GF-D8 (cell line): ENCODE measurements at regions not wholly inside any gene's neighbourhood (a gene's known extent, or its start where the extent isn't known, plus 50 kb on each side); places are given as distances from the start of the nearest gene placed in this dataset.
"Not testable (repeated sequence)": the region's sequence is repeated elsewhere in the genome, so short reads cannot be mapped to it uniquely, and the experiment has no call there.

Source experiments
- DNase-seq: peaks from one replicate; lab custom pipeline; 2025; lab: John Stamatoyannopoulos, UW

GRCh38 chr5:118468085-118468484 is 520.3 kb downstream of the DTWD2 start:
- no peak for DNase-seq

GRCh38 chr5:118467103-118467502 is 521.2 kb downstream of the DTWD2 start:
- no peak for DNase-seq

GRCh38 chr5:118466418-118466817 is 521.9 kb downstream of the DTWD2 start:
- no peak for DNase-seq

GRCh38 chr5:118462276-118462675 is 526.1 kb downstream of the DTWD2 start:
- DNase-seq: not testable (repeated sequence)

GRCh38 chr5:118461436-118461835 is 526.9 kb downstream of the DTWD2 start:
- no peak for DNase-seq

- no peak for DNase-seq
These were observed 528.9 kb downstream of the DTWD2 start for GRCh38 chr5:118459490-118459889.

- DNase-seq: no peak
These were observed 532.3 kb downstream of the DTWD2 start for GRCh38 chr5:118456085-118456484.

GRCh38 chr5:118451697-118452247 is 536.6 kb downstream of the DTWD2 start:
- no peak for DNase-seq

GRCh38 chr5:118450554-118451332 is 537.6 kb downstream of the DTWD2 start:
- DNase-seq: no peak

GRCh38 chr5:118447350-118447749 is 541.0 kb downstream of the DTWD2 start:
- DNase-seq: no peak

GRCh38 chr5:118441956-118442355 is 546.4 kb downstream of the DTWD2 start:
- no peak for DNase-seq

- no peak for DNase-seq
These were observed 547.3 kb downstream of the DTWD2 start for GRCh38 chr5:118441034-118441433.

- DNase-seq: no peak
These were observed 547.9 kb downstream of the DTWD2 start for GRCh38 chr5:118440496-118440895.

- DNase-seq: no peak
These were observed 548.5 kb downstream of the DTWD2 start for GRCh38 chr5:118439831-118440230.

GRCh38 chr5:118435131-118435530 is 553.2 kb downstream of the DTWD2 start:
- DNase-seq: no peak

GRCh38 chr5:118434522-118434921 is 553.8 kb downstream of the DTWD2 start:
- DNase-seq: no peak

- DNase-seq: no peak
These were observed 558.3 kb downstream of the DTWD2 start for GRCh38 chr5:118430076-118430475.

- DNase-seq: no peak
These were observed 580.4 kb downstream of the DTWD2 start for GRCh38 chr5:118407958-118408357.

GRCh38 chr5:118405650-118406061 is 582.7 kb downstream of the DTWD2 start:
- no peak for DNase-seq

- DNase-seq: no peak
These were observed 591.1 kb downstream of the DTWD2 start for GRCh38 chr5:118397236-118397635.

- DNase-seq: no peak
These were observed 595.9 kb downstream of the DTWD2 start for GRCh38 chr5:118392491-118392890.

- DNase-seq: not testable (repeated sequence)
These were observed 605.4 kb downstream of the DTWD2 start for GRCh38 chr5:118382931-118383330.

- DNase-seq: no peak
These were observed 608.9 kb downstream of the DTWD2 start for GRCh38 chr5:118379470-118379869.

- DNase-seq: no peak
These were observed 609.4 kb downstream of the DTWD2 start for GRCh38 chr5:118378959-118379358.
